Endothelial cell of umbilical vein (primary cell): ENCODE measurements at regions not wholly inside any gene's neighbourhood (a gene's known extent, or its start where the extent isn't known, plus 50 kb on each side); places are given as distances from the start of the nearest gene placed in this dataset.

Source experiments
- BruUV-seq: library from RNA; stranded (reverse); fragments of 400-500 nt; replicated peaks from 2 replicates; lab custom pipeline; 2021; lab: Mats Ljungman, UMichigan
- CTCF ChIA-PET: fragments of 300-600, 350-600 bp; sonication (Branson Sonifier 250); formaldehyde crosslinking; loops from one replicate; lab custom pipeline; 2021; ENCODE audit warnings: antibody characterized with exemption, inconsistent platforms; lab: Charles Lee
- POLR2A ChIA-PET: fragments of 300-600, 350-600 bp; sonication (Branson Sonifier 250); formaldehyde crosslinking; loops from one replicate; lab custom pipeline; 2021; ENCODE audit warnings: antibody characterized with exemption, inconsistent platforms; lab: Charles Lee
- DNase-seq: peaks from one replicate; pipeline ENCODE4 v3.0.0-alpha.2; 2011; ENCODE audit warnings: low read depth, low spot score
- FAIRE-seq: peaks from 2 replicates; lab custom pipeline; 2011; peaks lifted over from hg19 to GRCh38; lab: Jason Lieb, UNC
- H2AFZ ChIP-seq: 2 replicates; pipeline ENCODE4 v1.6.0; 2012; ENCODE audit warnings: low read depth, low read length, control low read depth, inconsistent platforms
- H3K27ac ChIP-seq: 2 replicates; pipeline ENCODE4 v1.5.1; 2011; ENCODE audit warnings: low read depth, mild to moderate bottlenecking, control low read depth, low read length, moderate library complexity; ENCODE audit not compliant: insufficient read depth
- H3K27me3 ChIP-seq, 2 experiments: 2 replicates each; pipeline versions ENCODE4 v1.6.0 to v1.6.1; 2011; ENCODE audit warnings: low read length in 2 of 2, mixed read lengths in 1 of 2; ENCODE audit not compliant: control insufficient read depth in 2 of 2, insufficient read depth in 2 of 2
- H3K36me3 ChIP-seq, 2 experiments: 2 replicates in 1 of 2; 3 replicates in 1 of 2; pipeline ENCODE4 v1.5.1; 2011; ENCODE audit warnings: low read length in 2 of 2, mild to moderate bottlenecking in 1 of 2, moderate library complexity in 1 of 2; ENCODE audit not compliant: control insufficient read depth in 2 of 2, insufficient read depth in 2 of 2; ENCODE audit errors: extremely low read depth in 1 of 2
- H3K4me1 ChIP-seq: 3 replicates; pipeline ENCODE4 v1.5.1; 2011; ENCODE audit warnings: mild to moderate bottlenecking, low read length; ENCODE audit not compliant: control insufficient read depth, insufficient read depth; ENCODE audit errors: extremely low read depth
- H3K4me2 ChIP-seq: 2 replicates; pipeline ENCODE4 v1.6.1; 2011; ENCODE audit warnings: low read length, control low read depth, mixed read lengths; ENCODE audit not compliant: insufficient read depth
- H3K4me3 ChIP-seq, 3 experiments: fragments of 200-600 bp in 1 of 3; sonication (generic), shearing (Covaris generic) in 1 of 3; replicated peaks in 1 of 3; 2 replicates each; pipeline ENCODE4 v1.5.1; 2011 to 2016; ENCODE audit warnings: control low read depth in 3 of 3, low read length in 3 of 3, mild to moderate bottlenecking in 2 of 3, inconsistent platforms in 1 of 3, low read depth in 1 of 3, moderate library complexity in 1 of 3; ENCODE audit not compliant: insufficient read depth in 1 of 3
- H3K79me2 ChIP-seq: 2 replicates; pipeline ENCODE4 v1.6.0; 2012; ENCODE audit warnings: low read length, inconsistent platforms; ENCODE audit not compliant: control insufficient read depth, insufficient read depth
- H3K9ac ChIP-seq: replicated peaks from 2 replicates; pipeline ENCODE3; 2011; ENCODE audit warnings: low read length, control low read depth; ENCODE audit not compliant: insufficient read depth; ENCODE audit errors: extremely low read depth
- H3K9me1 ChIP-seq: replicated peaks from 3 replicates; pipeline ENCODE4 v1.6.0; 2011; ENCODE audit warnings: mild to moderate bottlenecking, low read length; ENCODE audit not compliant: control insufficient read depth, insufficient read depth; ENCODE audit errors: extremely low read depth
- H3K9me3 ChIP-seq: replicated peaks from 2 replicates; pipeline ENCODE4 v1.5.1; 2012; ENCODE audit warnings: low read length, inconsistent platforms; ENCODE audit not compliant: control insufficient read depth, insufficient read depth
- H4K20me1 ChIP-seq: replicated peaks from 2 replicates; pipeline ENCODE3; 2011; ENCODE audit warnings: mild to moderate bottlenecking, low read length; ENCODE audit not compliant: control insufficient read depth, insufficient read depth; ENCODE audit errors: extremely low read depth
- CTCF ChIP-seq, 2 donors: IDR thresholded peaks; 1 replicate in 1 of 2; 2 replicates in 1 of 2; pipeline ENCODE4 v1.5.1; 2011; ENCODE audit warnings: low read length in 2 of 2, mild to moderate bottlenecking in 2 of 2, moderate library complexity in 2 of 2, control low read depth in 1 of 2, inconsistent platforms in 1 of 2, low read depth in 1 of 2; ENCODE audit not compliant: insufficient read depth in 1 of 2; ENCODE audit errors: extremely low read depth in 1 of 2
- EZH2 ChIP-seq: IDR thresholded peaks from 2 replicates; pipeline ENCODE4 v1.6.1; 2012; ENCODE audit warnings: borderline replicate concordance, low read depth, mild to moderate bottlenecking, moderate library complexity, low read length, inconsistent platforms; ENCODE audit not compliant: severe bottlenecking
- FOS ChIP-seq: IDR thresholded peaks from 2 replicates; pipeline ENCODE4 v1.6.1; 2011; ENCODE audit warnings: mild to moderate bottlenecking, low read length, moderate library complexity, borderline replicate concordance; ENCODE audit not compliant: insufficient read depth
- GATA2 ChIP-seq: IDR thresholded peaks from 2 replicates; pipeline ENCODE4 v1.7.0; 2011; ENCODE audit warnings: low read depth, mild to moderate bottlenecking, moderate library complexity, mixed read lengths, low read length; ENCODE audit not compliant: insufficient read length, insufficient read depth
- JUN ChIP-seq: IDR thresholded peaks from 2 replicates; pipeline ENCODE4 v1.6.1; 2011; ENCODE audit warnings: borderline replicate concordance, low read depth; ENCODE audit not compliant: insufficient read length, insufficient read depth
- MAX ChIP-seq: IDR thresholded peaks from 2 replicates; pipeline ENCODE4 v1.6.1; 2011; ENCODE audit not compliant: insufficient read depth, insufficient read length
- MYC ChIP-seq: IDR thresholded peaks from one replicate; pipeline ENCODE4 v1.6.1; 2011; ENCODE audit warnings: mild to moderate bottlenecking, low read depth, low read length
- POLR2A ChIP-seq: IDR thresholded peaks from 2 replicates; pipeline ENCODE4 v1.6.1; 2012; ENCODE audit warnings: low read depth, mild to moderate bottlenecking, control low read depth, low read length
- POLR2AphosphoS5 ChIP-seq: IDR thresholded peaks from 2 replicates; pipeline ENCODE4 v1.6.1; 2012; ENCODE audit warnings: low read depth, mild to moderate bottlenecking, control low read depth, low read length, moderate library complexity; ENCODE audit not compliant: insufficient read depth
- dilution Hi-C: fragments of 300-500 bp; cut with MboI; formaldehyde crosslinking; loops from one replicate; pipeline ENCODE4 v1.15.0; 2019; ENCODE audit warnings: low sequenced_read_pairs; ENCODE audit not compliant: extremely low pct_ligation_motif_present
- intact Hi-C: fragments of 100-400 bp; cut with micrococcal nuclease; formaldehyde crosslinking; loops from one replicate; pipeline ENCODE4 v1.10.0; 2022

- intact Hi-C loops, result no loop called here
- Histone ChIP-seq H3K36me3 (no peaks in the 10 kb centered on the region), H3K27me3 (no peaks in the 10 kb centered on the region), H4K20me1 (no peaks in the 10 kb centered on the region), H3K9me1 (no peaks in the 10 kb centered on the region), H2AFZ (no peak overlapping the region), H3K4me2 (no peak overlapping the region), H3K9ac (no peak overlapping the region), H3K79me2 (no peaks in the 10 kb centered on the region), H3K9me3 (no peaks in the 10 kb centered on the region), H3K4me1 (peaks cover 5% of the 10 kb centered on the region), H3K4me3 (no peak overlapping the region), H3K27ac (no peak overlapping the region)
- TF ChIP-seq CTCF (IDR thresholded peaks at IDR 0.05; ENCODE audit: extremely low read depth in 1 of 2, insufficient read depth in 1 of 2, low read depth in 1 of 2, low read length in 2 of 2) (no peak), POLR2AphosphoS5 (no peak), JUN (no peak), POLR2A (no peak)
- POLR2A ChIA-PET, result no interaction called here
- no peak for FAIRE-seq
- no TSS peak for BruUV-seq
- dilution Hi-C loops, result no loop called here
- DNase-seq, result no peak
- CTCF ChIA-PET, result interaction anchor here (1.5 kb wide), 1 partner anchor 12 kb away, joined by 3 read pairs; no protein-coding TSS in a partner anchor
These were observed 184.9 kb downstream of the SNX19 start for GRCh38 chr11:130731401-130731800.

- no peaks in the 10 kb centered on the region for H3K36me3 ChIP-seq
- H3K4me2 ChIP-seq, result no peak overlapping the region
- ChIA-PET CTCF (no interaction called here), POLR2A (no interaction called here)
- H3K4me1 ChIP-seq, result peaks cover 7% of the 10 kb centered on the region
- H3K9ac ChIP-seq, result no peak overlapping the region
- FAIRE-seq, result no peak
- H3K27ac ChIP-seq, result no peak overlapping the region
- intact Hi-C loops (no loop called here), dilution Hi-C loops (no loop called here)
- no peaks in the 10 kb centered on the region for H3K27me3 ChIP-seq
- H3K9me3 ChIP-seq, result no peaks in the 10 kb centered on the region
- no peak for TF ChIP-seq MYC
- no peak for TF ChIP-seq MAX
- no peak for TF ChIP-seq POLR2A
- TF ChIP-seq EZH2, result no peak
- no peak for TF ChIP-seq CTCF (IDR thresholded peaks at IDR 0.05; ENCODE audit: extremely low read depth in 1 of 2, insufficient read depth in 1 of 2, low read depth in 1 of 2, low read length in 2 of 2)
- TF ChIP-seq FOS, result no peak
- TF ChIP-seq POLR2AphosphoS5, result no peak
- no peak for TF ChIP-seq JUN
- TF ChIP-seq GATA2, result no peak
- H3K79me2 ChIP-seq, result no peaks in the 10 kb centered on the region
- no TSS peak for BruUV-seq
- H4K20me1 ChIP-seq, result no peaks in the 10 kb centered on the region
- no peaks in the 10 kb centered on the region for H3K9me1 ChIP-seq
- no peak overlapping the region for H2AFZ ChIP-seq
- no peak overlapping the region for H3K4me3 ChIP-seq
- no peak for DNase-seq
These were observed 183.8 kb downstream of the SNX19 start for GRCh38 chr11:130732476-130732875.
